ENCODE measurements at regions not wholly inside any gene's neighbourhood (a gene's known extent, or its start where the extent isn't known, plus 50 kb on each side); places are given as distances from the start of the nearest gene placed in this dataset.
"Not testable (repeated sequence)": the region's sequence is repeated elsewhere in the genome, so short reads cannot be mapped to it uniquely, and the experiment has no call there.

DNA sequence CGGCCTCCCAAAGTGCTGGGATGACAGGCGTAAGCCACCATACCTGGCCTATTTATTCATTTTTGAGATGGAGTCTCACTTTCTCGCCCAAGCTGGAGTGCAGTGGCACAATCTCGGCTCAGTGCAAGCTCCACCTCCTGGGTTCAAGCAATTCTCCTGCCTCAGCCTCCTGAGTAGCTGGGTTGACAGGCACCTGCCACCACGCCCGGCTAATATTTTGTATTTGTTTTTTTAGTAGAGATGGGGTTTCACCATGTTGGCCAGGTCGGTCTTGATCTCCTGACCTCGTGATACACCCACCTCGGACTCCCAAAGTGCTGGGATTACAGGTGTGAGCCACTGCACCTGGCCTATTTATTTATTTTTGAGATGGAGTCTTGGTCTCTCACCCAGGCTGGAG lies 141.6 kb upstream of the TPTE start:
- H3K27me3 Mint-ChIP-seq (ENCODE audit: low read depth); DNase-seq (ENCODE audit: low spot score); H3K36me3 Mint-ChIP-seq (ENCODE audit: low read depth); H3K4me3 Mint-ChIP-seq (ENCODE audit: low read depth); H3K4me1 Mint-ChIP-seq (ENCODE audit: low read depth); H3K27ac Mint-ChIP-seq; intact Hi-C loops (cut with micrococcal nuclease): not testable (repeated sequence)
- peaks cover 25% of the 10 kb centered on the region for H3K9me3 Mint-ChIP-seq

GRCh38 chr21:10381687-10382060 lies 139.7 kb upstream of the TPTE start:
- intact Hi-C loops (cut with micrococcal nuclease); H3K27ac Mint-ChIP-seq; H3K4me3 Mint-ChIP-seq (ENCODE audit: low read depth); H3K36me3 Mint-ChIP-seq (ENCODE audit: low read depth); H3K27me3 Mint-ChIP-seq (ENCODE audit: low read depth); DNase-seq (ENCODE audit: low spot score); H3K4me1 Mint-ChIP-seq (ENCODE audit: low read depth): not testable (repeated sequence)
- peaks cover 11% of the 10 kb centered on the region for H3K9me3 Mint-ChIP-seq

DNA sequence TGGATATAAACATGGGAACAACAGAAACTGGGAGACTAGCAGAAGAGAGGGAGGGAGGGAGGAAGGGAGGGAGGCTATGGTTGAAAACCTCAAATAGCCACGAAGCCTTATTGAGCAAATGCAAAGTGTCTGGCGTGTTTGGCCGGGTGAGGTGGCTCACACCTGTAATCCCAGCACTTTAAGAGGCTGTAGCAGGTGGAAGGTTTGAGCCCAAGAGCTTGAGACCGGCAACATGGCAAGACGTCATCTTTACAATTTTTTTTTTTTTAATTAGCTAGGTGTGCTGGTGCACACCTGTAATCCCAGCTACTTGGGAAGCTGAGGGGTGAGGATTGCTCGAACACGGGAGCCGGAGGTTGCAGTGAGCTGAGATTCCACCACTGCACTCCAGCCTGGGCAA lies 139.2 kb upstream of the TPTE start:
- H3K4me3 Mint-ChIP-seq (ENCODE audit: low read depth); DNase-seq (ENCODE audit: low spot score); H3K36me3 Mint-ChIP-seq (ENCODE audit: low read depth); H3K27me3 Mint-ChIP-seq (ENCODE audit: low read depth); H3K4me1 Mint-ChIP-seq (ENCODE audit: low read depth); intact Hi-C loops (cut with micrococcal nuclease); H3K27ac Mint-ChIP-seq: not testable (repeated sequence)
- H3K9me3 Mint-ChIP-seq: peaks cover 11% of the 10 kb centered on the region

DNA sequence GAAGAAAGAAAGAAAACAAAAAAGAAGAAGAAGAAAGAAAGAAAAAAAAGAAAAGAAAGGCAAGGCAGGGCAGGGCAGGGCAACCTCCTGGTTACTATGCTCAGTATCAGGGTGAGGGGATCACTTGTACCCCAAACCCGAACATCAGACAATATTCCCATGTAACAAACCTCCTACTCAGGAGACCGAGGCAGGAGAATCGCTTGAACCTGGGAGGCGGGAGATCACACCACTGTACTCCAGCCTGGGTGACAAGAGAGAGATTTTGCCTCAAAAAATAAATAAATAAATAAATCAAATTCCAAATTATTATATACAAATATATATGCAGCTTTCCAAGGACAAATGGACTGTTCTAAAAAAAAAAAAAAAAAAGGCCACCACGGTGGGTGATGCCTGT lies 138.8 kb upstream of the TPTE start:
- H3K27me3 Mint-ChIP-seq (ENCODE audit: low read depth); H3K4me1 Mint-ChIP-seq (ENCODE audit: low read depth); H3K4me3 Mint-ChIP-seq (ENCODE audit: low read depth); intact Hi-C loops (cut with micrococcal nuclease); H3K27ac Mint-ChIP-seq; DNase-seq (ENCODE audit: low spot score); H3K36me3 Mint-ChIP-seq (ENCODE audit: low read depth): not testable (repeated sequence)
- H3K9me3 Mint-ChIP-seq: peaks cover 11% of the 10 kb centered on the region

GRCh38 chr21:10383571-10383970 lies 137.8 kb upstream of the TPTE start:
- intact Hi-C loops (cut with micrococcal nuclease); H3K27me3 Mint-ChIP-seq (ENCODE audit: low read depth); H3K27ac Mint-ChIP-seq; H3K9me3 Mint-ChIP-seq; H3K36me3 Mint-ChIP-seq (ENCODE audit: low read depth); H3K4me1 Mint-ChIP-seq (ENCODE audit: low read depth); DNase-seq (ENCODE audit: low spot score); H3K4me3 Mint-ChIP-seq (ENCODE audit: low read depth): not testable (repeated sequence)

- H3K4me3 Mint-ChIP-seq (ENCODE audit: low read depth); DNase-seq (ENCODE audit: low spot score); H3K9me3 Mint-ChIP-seq; H3K27me3 Mint-ChIP-seq (ENCODE audit: low read depth); H3K27ac Mint-ChIP-seq; H3K36me3 Mint-ChIP-seq (ENCODE audit: low read depth); intact Hi-C loops (cut with micrococcal nuclease); H3K4me1 Mint-ChIP-seq (ENCODE audit: low read depth): not testable (repeated sequence)
These were observed 137.0 kb upstream of the TPTE start for GRCh38 chr21:10384304-10384861.

DNA sequence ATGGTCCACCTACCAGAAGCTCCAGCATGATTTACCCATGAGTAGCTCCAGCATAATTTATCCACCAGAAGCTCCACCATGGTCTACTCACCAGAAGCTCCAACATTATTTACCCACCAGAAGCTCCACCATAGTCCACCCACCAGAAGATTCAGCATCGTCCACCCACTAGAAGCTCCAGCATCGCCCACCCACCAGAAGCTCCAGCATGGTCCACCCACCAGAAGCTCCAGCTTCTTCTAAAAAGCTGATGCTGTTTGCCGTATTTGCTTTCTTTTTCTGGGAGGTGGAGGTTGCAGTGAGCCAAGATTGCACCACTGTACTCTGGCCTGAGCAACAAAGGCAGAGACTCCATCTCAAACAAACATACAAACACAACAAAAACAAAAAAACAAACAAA lies 136.2 kb upstream of the TPTE start:
- H3K27ac Mint-ChIP-seq; H3K4me3 Mint-ChIP-seq (ENCODE audit: low read depth); intact Hi-C loops (cut with micrococcal nuclease); H3K36me3 Mint-ChIP-seq (ENCODE audit: low read depth); H3K9me3 Mint-ChIP-seq; H3K4me1 Mint-ChIP-seq (ENCODE audit: low read depth); DNase-seq (ENCODE audit: low spot score); H3K27me3 Mint-ChIP-seq (ENCODE audit: low read depth): not testable (repeated sequence)

- DNase-seq (ENCODE audit: low spot score); H3K27ac Mint-ChIP-seq; H3K9me3 Mint-ChIP-seq; H3K27me3 Mint-ChIP-seq (ENCODE audit: low read depth); H3K4me3 Mint-ChIP-seq (ENCODE audit: low read depth); intact Hi-C loops (cut with micrococcal nuclease); H3K4me1 Mint-ChIP-seq (ENCODE audit: low read depth); H3K36me3 Mint-ChIP-seq (ENCODE audit: low read depth): not testable (repeated sequence)
These were observed 135.4 kb upstream of the TPTE start for GRCh38 chr21:10385898-10386527.

GRCh38 chr21:10387692-10388450 lies 133.5 kb upstream of the TPTE start:
- H3K27me3 Mint-ChIP-seq (ENCODE audit: low read depth); H3K9me3 Mint-ChIP-seq; H3K4me1 Mint-ChIP-seq (ENCODE audit: low read depth); intact Hi-C loops (cut with micrococcal nuclease); DNase-seq (ENCODE audit: low spot score); H3K4me3 Mint-ChIP-seq (ENCODE audit: low read depth); H3K27ac Mint-ChIP-seq; H3K36me3 Mint-ChIP-seq (ENCODE audit: low read depth): not testable (repeated sequence)

DNA sequence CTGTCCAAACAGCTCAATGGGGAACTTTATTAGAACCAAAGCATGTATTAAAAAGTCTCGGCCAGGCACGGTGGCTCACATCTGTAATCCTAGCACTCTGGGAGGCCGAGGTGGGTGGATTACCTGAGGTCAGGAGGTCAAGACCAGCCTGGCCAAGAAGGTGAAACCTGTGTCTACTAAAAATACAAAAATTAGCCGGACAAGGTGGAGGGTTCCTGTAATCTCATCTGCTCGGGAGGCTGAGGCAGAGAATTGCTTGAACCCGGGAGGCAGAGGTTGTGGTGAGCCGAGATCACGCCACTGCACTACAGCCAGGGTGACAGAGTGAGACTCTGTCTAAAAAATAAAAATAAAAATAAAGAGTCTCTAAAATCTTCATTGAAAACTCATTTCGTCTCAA lies 132.8 kb upstream of the TPTE start:
- H3K36me3 Mint-ChIP-seq (ENCODE audit: low read depth); H3K9me3 Mint-ChIP-seq; DNase-seq (ENCODE audit: low spot score); H3K27me3 Mint-ChIP-seq (ENCODE audit: low read depth); H3K4me3 Mint-ChIP-seq (ENCODE audit: low read depth); H3K27ac Mint-ChIP-seq; H3K4me1 Mint-ChIP-seq (ENCODE audit: low read depth); intact Hi-C loops (cut with micrococcal nuclease): not testable (repeated sequence)

DNA sequence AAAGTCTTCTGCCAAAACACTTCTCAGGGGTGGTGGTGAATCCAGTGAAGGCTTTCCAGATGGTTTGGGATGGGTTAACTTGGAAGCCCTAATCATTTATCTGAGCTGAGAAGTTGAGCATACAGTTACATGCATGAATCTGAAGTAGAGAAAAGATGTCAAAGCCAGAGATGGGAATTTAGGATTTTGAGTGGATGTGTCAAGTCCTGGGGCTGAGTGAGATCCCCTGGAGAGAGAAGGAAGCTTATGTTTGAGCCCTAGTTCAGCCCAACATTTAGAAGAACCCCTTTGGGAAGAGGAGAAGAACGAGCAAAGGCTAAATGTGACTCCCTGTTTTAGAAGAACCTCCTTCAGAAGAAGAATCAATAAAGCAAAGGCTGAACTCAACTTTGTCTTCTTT lies 129.1 kb upstream of the TPTE start:
- H3K27me3 Mint-ChIP-seq (ENCODE audit: low read depth); H3K27ac Mint-ChIP-seq; H3K4me1 Mint-ChIP-seq (ENCODE audit: low read depth); H3K9me3 Mint-ChIP-seq; DNase-seq (ENCODE audit: low spot score); H3K36me3 Mint-ChIP-seq (ENCODE audit: low read depth); intact Hi-C loops (cut with micrococcal nuclease); H3K4me3 Mint-ChIP-seq (ENCODE audit: low read depth): not testable (repeated sequence)

GRCh38 chr21:10395963-10396362 lies 125.4 kb upstream of the TPTE start:
- DNase-seq (ENCODE audit: low spot score); H3K9me3 Mint-ChIP-seq; H3K27me3 Mint-ChIP-seq (ENCODE audit: low read depth); intact Hi-C loops (cut with micrococcal nuclease); H3K27ac Mint-ChIP-seq; H3K4me3 Mint-ChIP-seq (ENCODE audit: low read depth); H3K36me3 Mint-ChIP-seq (ENCODE audit: low read depth); H3K4me1 Mint-ChIP-seq (ENCODE audit: low read depth): not testable (repeated sequence)

DNA sequence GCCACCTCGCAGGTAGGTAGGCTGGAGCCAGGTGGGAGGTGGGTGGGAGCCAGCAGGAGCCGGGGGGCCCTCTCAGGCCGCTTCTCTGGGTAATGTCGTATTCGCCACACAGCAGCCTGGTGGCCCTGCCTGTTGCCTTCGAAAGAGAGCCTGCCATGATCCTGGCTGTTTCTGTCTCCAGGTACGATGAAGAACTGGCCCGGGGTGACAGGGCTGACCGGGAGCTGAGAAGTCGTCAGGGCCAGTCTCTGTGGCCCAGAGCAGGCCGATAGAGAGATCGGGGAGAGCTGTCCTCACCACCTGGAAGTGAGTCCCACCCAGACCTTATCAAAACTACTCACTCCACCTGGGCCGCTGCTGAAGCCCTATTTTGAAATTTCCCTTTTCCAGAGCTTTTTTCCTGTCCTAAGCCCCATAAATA lies 123.9 kb upstream of the TPTE start:
- H3K27me3 Mint-ChIP-seq (ENCODE audit: low read depth); DNase-seq (ENCODE audit: low spot score); H3K4me1 Mint-ChIP-seq (ENCODE audit: low read depth); H3K36me3 Mint-ChIP-seq (ENCODE audit: low read depth); H3K27ac Mint-ChIP-seq; H3K9me3 Mint-ChIP-seq; intact Hi-C loops (cut with micrococcal nuclease); H3K4me3 Mint-ChIP-seq (ENCODE audit: low read depth): not testable (repeated sequence)

Data from activated T-helper 2 cell treated with anti-CD3 and anti-CD28 coated beads, Interferon-gamma antibody, Interleukin-2, Interleukin-4, amounts not matched to agents 10 μg/mL and 5 μg/mL and 100 μg/mL, durations not matched to agents 14 hours and 24 hours and 36 hours (primary cell).